ENCODE measurements at regions not wholly inside any gene's neighbourhood (a gene's known extent, or its start where the extent isn't known, plus 50 kb on each side); places are given as distances from the start of the nearest gene placed in this dataset.

DNA sequence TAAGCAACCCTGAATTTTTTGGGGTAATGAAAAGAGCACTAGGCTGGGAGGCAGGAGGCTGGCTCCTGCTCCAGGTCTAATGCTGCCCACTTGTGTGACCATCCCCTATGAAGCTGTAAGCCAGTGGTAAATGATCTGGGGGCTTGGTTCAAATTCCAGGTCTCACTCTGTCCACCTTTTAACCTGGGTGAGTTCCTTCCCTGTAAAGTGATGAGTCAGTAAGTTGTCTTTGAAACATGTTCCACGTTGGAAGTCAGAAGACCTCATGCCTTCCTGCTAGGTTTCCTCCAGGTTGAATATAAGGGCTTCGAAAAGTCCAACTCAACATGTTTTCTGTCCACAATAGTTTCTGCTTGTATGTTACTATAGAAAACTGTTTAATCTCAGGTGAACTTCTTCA is 160.9 kb upstream of the MYT1L start:
- H3K9me3 Mint-ChIP-seq (ENCODE audit: insufficient read depth) = no peaks in the 10 kb centered on the region
- no peak overlapping the region for H2AFZ ChIP-seq (ENCODE audit: insufficient read depth, low read depth, low read length, poor library complexity, severe bottlenecking)
- no peaks in the 10 kb centered on the region for H3K79me2 ChIP-seq (ENCODE audit: control insufficient read depth, insufficient read depth, low read length)
- H3K27ac ChIP-seq (ENCODE audit: low read length in 2 of 2) = no peak overlapping the region
- ATAC-seq (ENCODE audit: low read depth) (no peak), DNase-seq (no peak)
- no peaks in the 10 kb centered on the region for H3K4me1 ChIP-seq (ENCODE audit: control insufficient read depth in 2 of 2, insufficient read depth in 2 of 2, low read length in 2 of 2)
- H3K36me3 ChIP-seq (replicated peaks in 1 of 2; ENCODE audit: control extremely low read depth in 1 of 2, control insufficient read depth in 1 of 2, extremely low read depth in 1 of 2, insufficient read depth in 2 of 2, low read length in 1 of 2) = no peaks in the 10 kb centered on the region
- H3K9me3 ChIP-seq (ENCODE audit: control extremely low read depth in 1 of 3, control insufficient read depth in 2 of 3, insufficient read depth in 1 of 3, low read length in 2 of 3) = no peaks in the 10 kb centered on the region
- POLR2A ChIA-PET = no interaction called here
- no peaks in the 10 kb centered on the region for H3K4me1 Mint-ChIP-seq
- no CpG with 5 or more reads among the region's 2 CpGs for WGBS (ENCODE audit: insufficient coverage)
- H3K27ac Mint-ChIP-seq = no peak overlapping the region
- H3K4me2 ChIP-seq (replicated peaks; ENCODE audit: low read depth, low read length, poor library complexity, severe bottlenecking) = no peak overlapping the region
- intact Hi-C loops (cut with micrococcal nuclease) = no loop called here
- H4K20me1 ChIP-seq (ENCODE audit: control insufficient read depth, insufficient read depth, low read length, poor library complexity, severe bottlenecking) = no peaks in the 10 kb centered on the region
- H3K27me3 ChIP-seq (replicated peaks in 1 of 4; ENCODE audit: control extremely low read depth in 1 of 4, control insufficient read depth in 3 of 4, insufficient read depth in 4 of 4, low read length in 3 of 4) = no peaks in the 10 kb centered on the region
- no peaks in the 10 kb centered on the region for H3K27me3 Mint-ChIP-seq
- TF ChIP-seq EZH2 (IDR thresholded peaks at IDR 0.05; ENCODE audit: borderline replicate concordance, insufficient read depth, low read depth, low read length, poor library complexity, severe bottlenecking) (no peak), CTCF (IDR thresholded peaks at IDR 0.05) (no peak)
- CTCF ChIA-PET = no interaction called here
- H3K4me3 ChIP-seq (ENCODE audit: control extremely low read depth in 1 of 5, extremely low read depth in 1 of 5, insufficient read depth in 1 of 5, low read depth in 2 of 5, low read length in 4 of 5) = no peak overlapping the region
- H3K4me3 Mint-ChIP-seq = no peak overlapping the region
- H3K9ac ChIP-seq (ENCODE audit: low read length) = no peak overlapping the region

DNA sequence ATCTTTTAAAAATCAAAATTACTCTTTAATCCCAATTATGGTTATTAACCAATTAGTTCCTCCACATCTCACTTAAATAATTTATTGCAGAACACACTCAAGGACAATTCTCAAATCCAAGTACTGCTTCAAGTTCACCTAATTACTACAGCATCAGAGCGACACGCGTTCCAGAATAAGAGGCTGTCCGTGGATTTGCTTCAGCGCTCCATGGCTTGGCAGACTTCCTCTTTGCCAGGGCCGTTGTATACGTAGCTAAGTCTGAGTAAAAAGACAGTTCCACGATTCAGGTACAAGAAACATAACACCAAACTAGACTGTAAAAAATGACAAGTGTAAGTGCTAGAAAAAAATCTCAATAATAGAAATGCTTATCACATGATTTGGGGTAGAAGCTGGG is 153.2 kb upstream of the MYT1L start:
- CTCF ChIA-PET = no interaction called here

More for the DNA sequence above, 153.2 kb upstream of the MYT1L start:
- Histone ChIP-seq H2AFZ (ENCODE audit: insufficient read depth, low read depth, low read length, poor library complexity, severe bottlenecking) (no peak overlapping the region), H3K79me2 (ENCODE audit: control insufficient read depth, insufficient read depth, low read length) (no peaks in the 10 kb centered on the region), H3K4me3 (ENCODE audit: control extremely low read depth in 1 of 5, extremely low read depth in 1 of 5, insufficient read depth in 1 of 5, low read depth in 2 of 5, low read length in 4 of 5) (no peak overlapping the region), H3K27me3 (replicated peaks in 1 of 4; ENCODE audit: control extremely low read depth in 1 of 4, control insufficient read depth in 3 of 4, insufficient read depth in 4 of 4, low read length in 3 of 4) (no peaks in the 10 kb centered on the region), H3K9ac (ENCODE audit: low read length) (no peak overlapping the region), H3K4me1 (ENCODE audit: control insufficient read depth in 2 of 2, insufficient read depth in 2 of 2, low read length in 2 of 2) (no peaks in the 10 kb centered on the region), H3K9me3 (ENCODE audit: control extremely low read depth in 1 of 3, control insufficient read depth in 2 of 3, insufficient read depth in 1 of 3, low read length in 2 of 3) (no peaks in the 10 kb centered on the region), H3K27ac (ENCODE audit: low read length in 2 of 2) (no peak overlapping the region), H3K36me3 (replicated peaks in 1 of 2; ENCODE audit: control extremely low read depth in 1 of 2, control insufficient read depth in 1 of 2, extremely low read depth in 1 of 2, insufficient read depth in 2 of 2, low read length in 1 of 2) (no peaks in the 10 kb centered on the region), H3K4me2 (replicated peaks; ENCODE audit: low read depth, low read length, poor library complexity, severe bottlenecking) (no peak overlapping the region), H4K20me1 (ENCODE audit: control insufficient read depth, insufficient read depth, low read length, poor library complexity, severe bottlenecking) (no peaks in the 10 kb centered on the region)
- no peaks in the 10 kb centered on the region for H3K27me3 Mint-ChIP-seq
- TF ChIP-seq CTCF (IDR thresholded peaks at IDR 0.05) (no peak), EZH2 (IDR thresholded peaks at IDR 0.05; ENCODE audit: borderline replicate concordance, insufficient read depth, low read depth, low read length, poor library complexity, severe bottlenecking) (no peak)
- peaks cover 3% of the 10 kb centered on the region for H3K9me3 Mint-ChIP-seq (ENCODE audit: insufficient read depth)
- H3K4me1 Mint-ChIP-seq = no peaks in the 10 kb centered on the region
- 89% methylated on average over 3 of the region's 8 CpGs for WGBS (ENCODE audit: insufficient coverage)
- intact Hi-C loops (cut with micrococcal nuclease) = no loop called here
- H3K4me3 Mint-ChIP-seq = no peak overlapping the region
- DNase-seq (no peak), ATAC-seq (ENCODE audit: low read depth) (no peak)
- POLR2A ChIA-PET = no interaction called here
- H3K27ac Mint-ChIP-seq = no peak overlapping the region
